HG03103 (cell line): ENCODE measurements at regions not wholly inside any gene's neighbourhood (a gene's known extent, or its start where the extent isn't known, plus 50 kb on each side); places are given as distances from the start of the nearest gene placed in this dataset.

Experiments
- ATAC-seq: cut with Tn5 transposase; IDR thresholded peaks from one replicate; pipeline ENCODE4 v1.9.1; 2021; ENCODE audit warnings: low read depth; ENCODE audit not compliant: unreplicated experiment

- ATAC-seq: no peak
Observed at GRCh38 chr15:45921376-45921775, 286.5 kb downstream of the SQOR start.

- ATAC-seq: no peak
Observed at GRCh38 chr15:45921978-45922377, 287.1 kb downstream of the SQOR start.

- no peak for ATAC-seq
Observed at GRCh38 chr15:45941367-45941766, 306.5 kb downstream of the SQOR start.

- ATAC-seq: no peak
Observed at GRCh38 chr15:45943240-45943639, 308.4 kb downstream of the SQOR start.

GRCh38 chr15:45946111-45946510, 311.3 kb downstream of the SQOR start:
- no peak for ATAC-seq

GRCh38 chr15:45948181-45948621, 313.4 kb downstream of the SQOR start:
- no peak for ATAC-seq

- ATAC-seq: no peak
Observed at GRCh38 chr15:45958924-45959323, 324.1 kb downstream of the SQOR start.

GRCh38 chr15:45962733-45963132, 327.9 kb downstream of the SQOR start:
- no peak for ATAC-seq

GRCh38 chr15:45970542-45970941, 335.7 kb downstream of the SQOR start:
- no peak for ATAC-seq

- no peak for ATAC-seq
Observed at GRCh38 chr15:45980366-45980765, 345.5 kb downstream of the SQOR start.

- ATAC-seq: no peak
Observed at GRCh38 chr15:45981625-45982024, 346.8 kb downstream of the SQOR start.

GRCh38 chr15:45991863-45992262, 357.0 kb downstream of the SQOR start:
- no peak for ATAC-seq

GRCh38 chr15:45993072-45993471, 358.2 kb downstream of the SQOR start:
- ATAC-seq: no peak

- no peak for ATAC-seq
Observed at GRCh38 chr15:45993508-45993907, 358.7 kb downstream of the SQOR start.

- no peak for ATAC-seq
Observed at GRCh38 chr15:45995800-45996199, 361.0 kb downstream of the SQOR start.

GRCh38 chr15:46014532-46014931, 379.7 kb downstream of the SQOR start:
- ATAC-seq: no peak

- no peak for ATAC-seq
Observed at GRCh38 chr15:46034755-46035154, 399.9 kb downstream of the SQOR start.

- ATAC-seq: no peak
Observed at GRCh38 chr15:46039703-46040102, 404.9 kb downstream of the SQOR start.

GRCh38 chr15:46041905-46042304, 407.1 kb downstream of the SQOR start:
- no peak for ATAC-seq

GRCh38 chr15:46059921-46060594, 425.2 kb downstream of the SQOR start:
- no peak for ATAC-seq

GRCh38 chr15:46061002-46061401, 426.2 kb downstream of the SQOR start:
- no peak for ATAC-seq

- ATAC-seq: no peak
Observed at GRCh38 chr15:46077220-46077619, 442.4 kb downstream of the SQOR start.

- no peak for ATAC-seq
Observed at GRCh38 chr15:46079046-46079445, 444.2 kb downstream of the SQOR start.
